Suprapubic skin (tissue), 4 donors: ENCODE measurements at regions not wholly inside any gene's neighbourhood (a gene's known extent, or its start where the extent isn't known, plus 50 kb on each side); places are given as distances from the start of the nearest gene placed in this dataset.
A peak's percentile ranks its signal among the peaks of the same experiment; 100 is the strongest.

Experiments used
- DNase-seq, 2 donors: peaks; one replicate each; pipeline ENCODE4 v3.0.0-alpha.2; 2019; ENCODE audit warnings: low spot score in 2 of 2
- H3K27ac ChIP-seq: fragments of 200-600 bp; sonication (generic); one replicate; pipeline ENCODE4 v1.5.1; 2019
- H3K27me3 ChIP-seq: fragments of 200-600 bp; sonication (generic); one replicate; pipeline ENCODE4 v1.5.1; 2019
- H3K36me3 ChIP-seq: fragments of 200-600 bp; sonication (generic); one replicate; pipeline ENCODE4 v1.5.1; 2019
- H3K4me1 ChIP-seq: fragments of 200-600 bp; sonication (generic); one replicate; pipeline ENCODE4 v1.5.1; 2019
- H3K4me3 ChIP-seq: fragments of 200-600 bp; sonication (generic); one replicate; pipeline ENCODE4 v1.5.1; 2019; ENCODE audit warnings: mild to moderate bottlenecking
- H3K9me3 ChIP-seq: fragments of 200-600 bp; sonication (generic); one replicate; pipeline ENCODE4 v1.5.1; 2019
- CTCF ChIP-seq, 2 donors: fragments of 200-600 bp in 1 of 2; fragments of 450-650 bp in 1 of 2; sonication (generic) in 1 of 2; IDR thresholded peaks; one replicate each; pipeline ENCODE4 v1.5.1; 2016 to 2019; ENCODE audit warnings: antibody characterized with exemption in 2 of 2, mild to moderate bottlenecking in 1 of 2, moderate library complexity in 1 of 2
- EP300 ChIP-seq: sonication (generic); formaldehyde crosslinking; IDR thresholded peaks from one replicate; pipeline ENCODE4 v1.6.1; 2017; ENCODE audit warnings: antibody characterized with exemption
- POLR2A ChIP-seq, 2 donors: fragments of 450-650 bp; IDR thresholded peaks; one replicate each; pipeline ENCODE4 v1.6.1; 2017; ENCODE audit warnings: antibody characterized with exemption in 2 of 2, mild to moderate bottlenecking in 2 of 2, moderate library complexity in 2 of 2
- POLR2AphosphoS5 ChIP-seq, 3 donors: sonication (generic); formaldehyde crosslinking; IDR thresholded peaks; one replicate each; pipeline ENCODE4 v1.6.1; 2017; ENCODE audit warnings: antibody characterized with exemption in 3 of 3
- WGBS: methylation state at CpG from one replicate; pipeline ENCODE4 v1.1.5; 2018; 5-methylcytosine and 5-hydroxymethylcytosine counted together

- Histone ChIP-seq H3K4me1 (peaks cover 78% of the 10 kb centered on the region), H3K9me3 (no peaks in the 10 kb centered on the region), H3K27ac (peak overlapping the region; percentile 85), H3K27me3 (no peaks in the 10 kb centered on the region), H3K36me3 (no peaks in the 10 kb centered on the region), H3K4me3 (no peak overlapping the region)
- WGBS = 24% methylated on average over 4 of the region's 4 CpGs
- peak in 1 of 2 donors; percentile 88 for DNase-seq
- TF ChIP-seq POLR2AphosphoS5 (IDR thresholded peaks at IDR 0.05) (peak in 2 of 3 donors; percentile 66 to 83), POLR2A (IDR thresholded peaks at IDR 0.05) (no peak)
These were observed 317.6 kb downstream of the TNS1 start for GRCh38 chr2:217685255-217685605.

- Histone ChIP-seq H3K4me3 (no peak overlapping the region), H3K4me1 (peaks cover 76% of the 10 kb centered on the region), H3K9me3 (no peaks in the 10 kb centered on the region), H3K27ac (peak overlapping the region; percentile 85), H3K36me3 (no peaks in the 10 kb centered on the region), H3K27me3 (no peaks in the 10 kb centered on the region)
- WGBS = 62% methylated on average over 3 of the region's 3 CpGs
- DNase-seq = no peak
- no peak for TF ChIP-seq CTCF (IDR thresholded peaks at IDR 0.05)
- no peak for TF ChIP-seq POLR2AphosphoS5 (IDR thresholded peaks at IDR 0.05)
- no peak for TF ChIP-seq EP300
- TF ChIP-seq POLR2A (IDR thresholded peaks at IDR 0.05) = no peak
These were observed 318.2 kb downstream of the TNS1 start for GRCh38 chr2:217684431-217685254.

- peak in 1 of 2 donors; percentile 7 for DNase-seq
- H3K27ac ChIP-seq = peak overlapping the region; percentile 85
- H3K27me3 ChIP-seq = no peaks in the 10 kb centered on the region
- TF ChIP-seq POLR2A (IDR thresholded peaks at IDR 0.05) = no peak
- no peak overlapping the region for H3K4me3 ChIP-seq
- no peaks in the 10 kb centered on the region for H3K9me3 ChIP-seq
- WGBS = 50% methylated on average over 1 of the region's 1 CpG
- no peaks in the 10 kb centered on the region for H3K36me3 ChIP-seq
- H3K4me1 ChIP-seq = peaks cover 64% of the 10 kb centered on the region
These were observed 319.5 kb downstream of the TNS1 start for GRCh38 chr2:217683106-217683870.

GRCh38 chr2:217681791-217682190 lies 321.0 kb downstream of the TNS1 start:
- peak overlapping the region; percentile 65 for H3K27ac ChIP-seq
- TF ChIP-seq POLR2AphosphoS5 (IDR thresholded peaks at IDR 0.05) = peak in 1 of 3 donors; percentile 48
- TF ChIP-seq CTCF (IDR thresholded peaks at IDR 0.05) = no peak
- peaks cover 53% of the 10 kb centered on the region for H3K4me1 ChIP-seq
- no peaks in the 10 kb centered on the region for H3K36me3 ChIP-seq
- H3K9me3 ChIP-seq = no peaks in the 10 kb centered on the region
- no peaks in the 10 kb centered on the region for H3K27me3 ChIP-seq
- no peak overlapping the region for H3K4me3 ChIP-seq
- DNase-seq = peak in 1 of 2 donors; percentile 11

GRCh38 chr2:217680381-217680780 lies 322.4 kb downstream of the TNS1 start:
- H3K27ac ChIP-seq = no peak overlapping the region
- 85% methylated on average over 2 of the region's 2 CpGs for WGBS

More at GRCh38 chr2:217680381-217680780, 322.4 kb downstream of the TNS1 start:
- no peaks in the 10 kb centered on the region for H3K27me3 ChIP-seq
- peaks cover 39% of the 10 kb centered on the region for H3K4me1 ChIP-seq
- no peaks in the 10 kb centered on the region for H3K36me3 ChIP-seq
- H3K9me3 ChIP-seq = no peaks in the 10 kb centered on the region
- TF ChIP-seq CTCF (IDR thresholded peaks at IDR 0.05) (no peak), EP300 (no peak), POLR2A (IDR thresholded peaks at IDR 0.05) (no peak)
- no peak overlapping the region for H3K4me3 ChIP-seq
- no peak for DNase-seq
